ENCODE measurements at regions not wholly inside any gene's neighbourhood (a gene's known extent, or its start where the extent isn't known, plus 50 kb on each side); places are given as distances from the start of the nearest gene placed in this dataset.
"Not testable (repeated sequence)": the region's sequence is repeated elsewhere in the genome, so short reads cannot be mapped to it uniquely, and the experiment has no call there.

- no peak for DNase-seq
Observed at GRCh38 chr9:33695299-33695698, 100.1 kb upstream of the PRSS3 start.

DNA sequence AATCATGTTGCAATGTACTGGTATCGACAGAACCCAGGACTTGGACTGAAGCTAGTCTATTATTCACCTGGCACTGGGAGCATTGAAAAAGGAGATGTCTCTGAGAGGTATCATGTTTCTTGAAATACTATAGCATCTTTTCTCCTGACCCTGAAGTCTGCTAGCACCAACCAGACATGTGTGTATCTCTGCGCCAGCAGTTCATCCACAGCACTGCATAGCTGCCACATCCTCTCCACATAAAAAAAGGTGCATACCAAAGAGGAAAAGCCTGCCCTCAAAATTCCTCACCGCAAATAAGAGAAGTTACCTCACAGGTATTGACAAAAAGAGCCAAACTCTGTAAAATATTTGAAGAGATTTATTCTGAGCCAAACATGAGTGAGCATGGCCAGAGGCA, 99.5 kb upstream of the PRSS3 start:
- DNase-seq = no peak

- no peak for DNase-seq
Observed at GRCh38 chr9:33697171-33697570, 98.2 kb upstream of the PRSS3 start.

GRCh38 chr9:33698267-33698666, 97.1 kb upstream of the PRSS3 start:
- no peak for DNase-seq

- DNase-seq = not testable (repeated sequence)
Observed at GRCh38 chr9:33700940-33701339, 94.4 kb upstream of the PRSS3 start.

DNA sequence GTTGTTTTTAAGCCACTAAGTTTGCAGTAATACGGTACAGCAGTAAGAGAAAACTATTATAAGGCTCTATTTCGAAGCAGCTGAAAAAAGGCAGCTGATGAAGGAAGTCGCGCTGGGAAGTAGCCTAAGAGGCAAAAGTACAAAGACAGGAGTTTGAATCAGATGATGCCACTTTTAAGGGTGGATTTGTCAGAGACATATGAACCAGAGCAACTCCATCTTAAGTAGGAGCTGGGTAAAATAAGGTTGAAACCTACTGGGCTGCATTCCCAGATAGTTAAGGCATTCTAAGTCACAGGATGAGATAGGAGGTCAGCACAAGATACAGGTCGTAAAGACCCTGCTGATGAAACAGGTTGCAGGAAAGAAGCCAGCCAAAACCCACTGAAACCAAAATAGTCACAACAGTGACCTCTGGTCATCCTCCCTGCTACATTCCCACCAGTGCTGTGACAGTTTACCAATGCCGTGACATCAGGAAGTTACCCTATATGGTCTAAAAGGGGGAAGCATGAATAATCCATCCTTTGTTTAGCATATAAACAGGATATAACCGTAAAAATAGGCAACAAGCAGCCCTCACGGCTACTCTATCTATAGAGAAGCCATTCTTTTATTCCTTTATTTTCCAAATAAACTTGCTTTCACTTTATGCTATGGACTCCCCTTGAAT, 91.8 kb upstream of the PRSS3 start:
- no peak for DNase-seq

DNA sequence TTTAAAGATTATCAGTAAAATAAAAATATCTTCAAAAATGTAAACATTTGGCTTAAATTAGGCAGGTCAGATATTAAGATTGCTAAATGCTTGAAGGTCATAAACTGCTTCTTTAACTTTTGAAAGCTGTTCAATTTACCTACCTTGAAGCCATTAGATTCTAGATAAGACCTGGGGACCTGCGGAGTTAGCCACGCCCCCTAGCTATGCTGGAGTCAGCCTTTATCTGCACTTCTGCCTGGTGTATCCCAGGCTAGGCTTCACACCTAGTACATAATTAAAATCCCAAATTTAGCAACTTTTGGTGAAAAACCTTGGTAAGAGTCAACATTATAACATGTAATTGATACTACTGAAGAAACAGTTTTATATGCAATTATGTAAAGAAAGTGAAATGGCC, 89.9 kb upstream of the PRSS3 start:
- DNase-seq = not testable (repeated sequence)

DNA sequence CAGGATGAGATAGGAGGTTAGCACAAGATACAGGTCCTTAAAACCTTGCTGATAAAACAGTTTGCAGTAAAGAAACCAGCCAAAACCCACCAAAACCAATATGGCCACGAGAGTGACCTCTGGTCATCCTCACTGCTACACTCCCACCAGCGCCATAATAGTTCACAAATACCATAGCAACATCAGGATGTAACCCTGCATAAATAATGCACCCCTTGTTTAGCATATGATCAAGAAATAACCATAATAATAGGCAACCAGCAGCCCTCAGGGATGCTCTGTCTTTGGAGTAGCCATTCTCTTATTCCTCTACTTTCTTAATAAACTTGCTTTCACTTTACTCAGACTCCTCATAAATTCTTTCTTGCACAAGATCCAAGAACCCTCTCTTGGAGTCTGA, 86.9 kb upstream of the PRSS3 start:
- no peak for DNase-seq

GRCh38 chr9:33709269-33709668, 86.1 kb upstream of the PRSS3 start:
- DNase-seq = no peak

- DNase-seq = peak; percentile 15
Observed at GRCh38 chr9:33711418-33711817, 83.9 kb upstream of the PRSS3 start.

DNA sequence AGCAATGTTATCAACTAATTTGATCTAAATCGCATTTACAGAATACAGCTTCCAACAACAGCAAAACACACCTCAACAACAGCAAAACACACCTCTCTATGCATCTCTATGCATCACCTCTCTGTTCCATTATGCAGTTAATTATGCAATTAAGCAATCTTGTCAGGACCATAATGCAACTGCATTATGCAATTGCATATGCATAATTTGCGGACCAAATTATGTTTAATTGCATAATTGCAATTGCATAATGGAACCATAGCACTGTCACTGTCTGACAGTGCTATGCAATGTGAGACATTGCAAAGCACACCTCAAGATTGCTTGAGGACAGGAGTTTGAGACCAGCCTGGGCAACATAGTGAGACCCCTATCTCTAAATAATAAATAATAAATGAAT, 80.4 kb upstream of the PRSS3 start:
- DNase-seq = peak; percentile 35

- DNase-seq = no peak
Observed at GRCh38 chr9:33718987-33719386, 76.4 kb upstream of the PRSS3 start.

GRCh38 chr9:33719581-33720374, 75.6 kb upstream of the PRSS3 start:
- peak; percentile 57 for DNase-seq

GRCh38 chr9:33721674-33722358, 73.5 kb upstream of the PRSS3 start:
- DNase-seq = peak; percentile 77

GRCh38 chr9:33722359-33722675, 73.0 kb upstream of the PRSS3 start:
- DNase-seq = no peak

DNA sequence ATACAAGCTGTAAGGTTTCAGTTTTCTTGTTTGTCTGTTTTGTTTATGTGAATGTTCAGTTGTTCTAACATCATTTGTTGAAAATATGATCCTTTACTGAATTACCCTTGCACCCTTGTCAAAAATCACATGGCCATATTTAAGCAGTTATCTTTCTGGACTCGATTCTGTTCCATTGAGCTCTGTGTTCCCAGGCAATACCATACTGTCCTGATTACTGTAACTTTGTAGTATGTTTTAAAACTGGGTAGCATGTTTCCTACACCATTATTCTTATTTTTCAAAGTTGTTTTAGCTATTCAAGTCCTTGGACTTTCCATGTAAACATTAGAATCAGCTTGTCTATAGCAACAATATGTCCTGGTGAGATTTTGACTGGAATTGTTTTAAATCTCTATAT, 66.7 kb upstream of the PRSS3 start:
- DNase-seq = no peak

DNA sequence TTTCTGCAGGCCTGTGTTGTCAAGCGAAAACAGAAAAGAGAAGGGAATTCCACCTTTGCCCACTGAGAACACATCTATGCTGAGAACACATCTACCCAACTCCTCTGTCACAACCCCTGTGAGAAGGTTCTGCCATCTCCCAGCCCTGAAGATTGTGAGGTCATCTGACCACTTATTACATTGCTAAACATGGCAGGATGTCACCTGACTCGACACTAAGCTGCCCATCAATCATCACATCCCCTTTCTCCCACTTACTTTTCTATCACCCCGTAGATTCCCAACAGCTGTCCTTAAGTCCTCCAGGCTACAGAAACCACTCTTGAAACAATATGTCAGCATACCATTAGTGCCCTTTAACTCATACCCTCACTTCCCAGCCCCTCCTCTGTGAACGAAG, 64.2 kb upstream of the PRSS3 start:
- no peak for DNase-seq

DNA sequence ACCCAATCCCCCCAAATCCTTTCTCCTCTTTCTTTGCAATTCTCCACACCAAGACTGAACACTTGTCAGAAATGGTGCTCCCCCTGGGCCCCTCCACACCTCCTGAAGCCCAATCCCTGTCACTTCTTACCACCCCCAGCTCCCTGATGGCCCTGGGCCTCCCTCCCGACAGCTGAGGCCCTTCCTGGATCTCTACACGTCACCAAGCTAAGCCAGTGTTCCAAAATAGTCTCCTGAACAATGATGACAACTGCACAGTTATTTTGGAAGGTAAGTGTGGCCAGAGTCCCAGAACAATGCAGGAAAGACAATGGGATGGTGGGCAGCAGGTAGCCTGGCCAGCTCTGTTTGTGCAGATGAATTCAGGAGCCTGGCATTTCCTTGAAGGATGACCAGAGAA, 63.7 kb upstream of the PRSS3 start:
- no peak for DNase-seq

- DNase-seq = not testable (repeated sequence)
Observed at GRCh38 chr9:33734247-33734940, 61.0 kb upstream of the PRSS3 start.

DNA sequence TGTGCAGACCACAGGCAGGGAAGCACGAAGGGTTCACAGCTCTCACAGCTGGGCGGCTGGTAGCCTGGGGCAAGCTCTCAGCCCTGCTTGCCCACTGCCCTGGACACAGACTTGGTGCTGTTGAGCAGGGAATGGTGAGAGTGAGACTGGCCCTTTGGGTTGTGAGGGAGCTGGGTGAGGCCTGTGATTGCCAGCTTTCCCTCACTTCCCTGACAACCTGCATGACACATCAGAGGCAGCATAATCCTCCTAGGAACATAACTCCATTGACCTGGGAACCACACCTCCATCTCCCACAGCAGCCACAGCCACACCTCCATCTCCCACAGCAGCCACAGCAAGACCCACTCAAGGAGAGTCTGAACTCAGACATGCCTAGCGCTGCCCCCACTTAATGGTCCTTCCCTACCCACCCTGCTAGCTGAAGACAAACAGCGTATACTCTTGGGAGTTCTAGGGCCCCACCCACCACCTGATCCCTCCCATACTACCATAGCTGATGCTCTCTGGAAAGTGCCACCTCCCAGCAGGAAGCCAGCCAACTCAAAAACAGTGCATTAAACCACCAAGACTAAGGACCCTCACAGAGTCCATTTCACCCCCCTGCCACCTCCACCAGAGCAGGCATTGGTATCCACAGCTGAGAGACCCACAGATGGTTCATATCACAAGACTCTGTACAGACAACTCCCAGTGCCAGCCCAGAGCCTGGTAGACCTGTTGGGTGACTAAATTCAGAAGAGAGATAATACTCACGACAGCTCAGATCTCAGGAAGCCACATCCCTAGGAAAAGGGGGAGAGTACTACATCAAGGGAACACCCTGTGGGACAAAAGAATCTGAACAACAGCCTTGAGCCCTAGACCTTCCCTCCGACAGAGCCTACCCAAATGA, 60.2 kb upstream of the PRSS3 start:
- DNase-seq = not testable (repeated sequence)

- DNase-seq = peak; percentile 49
Observed at GRCh38 chr9:33737811-33738606, 57.4 kb upstream of the PRSS3 start.

DNA sequence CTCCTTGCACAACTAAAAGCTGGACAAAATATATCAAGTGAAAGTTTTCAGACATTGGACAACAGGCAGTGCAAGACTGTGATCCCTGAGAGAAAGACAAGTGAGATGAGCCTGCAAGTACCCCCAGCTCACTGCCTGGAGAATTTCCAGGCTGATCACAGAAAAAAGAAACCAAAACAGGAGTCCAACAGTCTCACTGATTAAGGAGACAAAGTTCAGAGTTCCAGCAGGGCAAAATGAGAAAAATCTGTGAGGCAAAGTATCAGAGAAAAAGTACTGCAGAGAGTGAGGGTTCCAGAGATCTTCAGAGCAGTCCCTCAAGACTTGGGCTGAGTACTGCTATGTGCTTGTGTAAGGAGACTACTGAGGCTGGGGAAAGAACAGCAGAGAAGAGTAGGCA, 56.0 kb upstream of the PRSS3 start:
- DNase-seq = no peak

Data from NCI-H1105 treated with DMSO at 0.1 percent for 48 hours (cell line).